ENCODE measurements at regions not wholly inside any gene's neighbourhood (a gene's known extent, or its start where the extent isn't known, plus 50 kb on each side); places are given as distances from the start of the nearest gene placed in this dataset.

DNA sequence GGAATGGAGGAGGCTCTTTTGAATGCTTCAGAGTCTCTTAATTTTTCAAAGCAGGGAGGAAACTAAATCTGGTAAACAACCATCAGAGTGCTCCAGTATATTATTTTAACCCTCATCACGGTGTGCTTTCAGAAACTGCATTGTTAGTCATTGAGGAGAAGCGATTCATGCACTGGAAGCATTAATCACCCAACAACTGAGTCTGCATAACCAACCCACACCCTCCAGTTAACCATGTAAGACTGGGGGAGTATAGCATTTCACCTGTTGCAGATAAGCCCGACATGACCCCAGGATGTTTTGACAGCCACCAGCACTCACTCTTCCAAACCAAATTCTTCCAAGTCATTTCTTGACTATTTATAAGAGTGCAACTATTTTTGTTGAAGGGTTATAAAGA is 257.6 kb downstream of the GATA3 start:
- Histone ChIP-seq H3K9me3 (ENCODE audit: control insufficient read depth in 2 of 3, insufficient read depth in 1 of 3, low read length in 3 of 3) (no peaks in the 10 kb centered on the region), H3K27me3 (ENCODE audit: control insufficient read depth, insufficient read depth, low read length) (no peaks in the 10 kb centered on the region), H3K9ac (ENCODE audit: low read length in 3 of 3) (no peak overlapping the region), H3K4me3 (ENCODE audit: low read length in 3 of 3) (no peak overlapping the region), H3K4me1 (ENCODE audit: control insufficient read depth in 2 of 3, insufficient read depth in 2 of 3, low read depth in 1 of 3, low read length in 3 of 3) (peaks cover 0 to 2% (median 0%) of the 10 kb centered on the region in 3 donors), H3K36me3 (ENCODE audit: control insufficient read depth in 2 of 3, insufficient read depth in 3 of 3, low read length in 3 of 3) (no peaks in the 10 kb centered on the region), H3K27ac (ENCODE audit: low read depth in 2 of 2, low read length in 2 of 2) (no peak overlapping the region)
- intact Hi-C loops (cut with DNase I), result no loop called here
- no peak for FAIRE-seq
- TF ChIP-seq, protein P1, sequence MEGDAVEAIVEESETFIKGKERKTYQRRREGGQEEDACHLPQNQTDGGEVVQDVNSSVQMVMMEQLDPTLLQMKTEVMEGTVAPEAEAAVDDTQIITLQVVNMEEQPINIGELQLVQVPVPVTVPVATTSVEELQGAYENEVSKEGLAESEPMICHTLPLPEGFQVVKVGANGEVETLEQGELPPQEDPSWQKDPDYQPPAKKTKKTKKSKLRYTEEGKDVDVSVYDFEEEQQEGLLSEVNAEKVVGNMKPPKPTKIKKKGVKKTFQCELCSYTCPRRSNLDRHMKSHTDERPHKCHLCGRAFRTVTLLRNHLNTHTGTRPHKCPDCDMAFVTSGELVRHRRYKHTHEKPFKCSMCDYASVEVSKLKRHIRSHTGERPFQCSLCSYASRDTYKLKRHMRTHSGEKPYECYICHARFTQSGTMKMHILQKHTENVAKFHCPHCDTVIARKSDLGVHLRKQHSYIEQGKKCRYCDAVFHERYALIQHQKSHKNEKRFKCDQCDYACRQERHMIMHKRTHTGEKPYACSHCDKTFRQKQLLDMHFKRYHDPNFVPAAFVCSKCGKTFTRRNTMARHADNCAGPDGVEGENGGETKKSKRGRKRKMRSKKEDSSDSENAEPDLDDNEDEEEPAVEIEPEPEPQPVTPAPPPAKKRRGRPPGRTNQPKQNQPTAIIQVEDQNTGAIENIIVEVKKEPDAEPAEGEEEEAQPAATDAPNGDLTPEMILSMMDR (IDR thresholded peaks at IDR 0.05; ENCODE audit: borderline replicate concordance, extremely low read depth, insufficient read depth), result no peak
- DNase-seq, result no peak

DNA sequence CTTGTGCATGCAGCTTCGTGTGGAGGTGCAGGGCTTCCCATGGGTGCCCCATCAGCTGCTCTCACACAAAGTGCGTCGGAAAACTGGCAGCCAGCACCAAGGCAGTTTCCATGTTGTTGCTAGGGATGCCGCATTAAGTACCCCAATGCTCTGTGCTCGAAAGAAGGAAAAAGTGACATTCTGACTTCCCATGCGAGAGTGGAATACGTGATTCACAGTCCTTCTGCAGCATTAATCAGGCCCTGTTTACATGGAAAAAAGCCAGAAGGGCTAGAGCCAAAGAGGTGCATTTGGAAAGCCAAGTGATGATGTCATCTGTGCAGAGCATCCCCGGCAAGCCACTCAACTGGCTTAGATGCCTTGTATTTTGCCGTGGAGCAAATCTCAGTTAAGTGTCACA is 258.3 kb downstream of the GATA3 start:
- Histone ChIP-seq H3K9me3 (ENCODE audit: control insufficient read depth in 2 of 3, insufficient read depth in 1 of 3, low read length in 3 of 3) (no peaks in the 10 kb centered on the region), H3K27me3 (ENCODE audit: control insufficient read depth, insufficient read depth, low read length) (no peaks in the 10 kb centered on the region), H3K4me1 (ENCODE audit: control insufficient read depth in 2 of 3, insufficient read depth in 2 of 3, low read depth in 1 of 3, low read length in 3 of 3) (peaks cover 0 to 2% (median 0%) of the 10 kb centered on the region in 3 donors), H3K27ac (ENCODE audit: low read depth in 2 of 2, low read length in 2 of 2) (no peak overlapping the region), H3K9ac (ENCODE audit: low read length in 3 of 3) (no peak overlapping the region), H3K4me3 (ENCODE audit: low read length in 3 of 3) (no peak overlapping the region), H3K36me3 (ENCODE audit: control insufficient read depth in 2 of 3, insufficient read depth in 3 of 3, low read length in 3 of 3) (no peaks in the 10 kb centered on the region)
- TF ChIP-seq, protein P1 (IDR thresholded peaks at IDR 0.05; ENCODE audit: borderline replicate concordance, extremely low read depth, insufficient read depth), result no peak
- FAIRE-seq (no peak), DNase-seq (no peak)
- intact Hi-C loops (cut with DNase I), result no loop called here

DNA sequence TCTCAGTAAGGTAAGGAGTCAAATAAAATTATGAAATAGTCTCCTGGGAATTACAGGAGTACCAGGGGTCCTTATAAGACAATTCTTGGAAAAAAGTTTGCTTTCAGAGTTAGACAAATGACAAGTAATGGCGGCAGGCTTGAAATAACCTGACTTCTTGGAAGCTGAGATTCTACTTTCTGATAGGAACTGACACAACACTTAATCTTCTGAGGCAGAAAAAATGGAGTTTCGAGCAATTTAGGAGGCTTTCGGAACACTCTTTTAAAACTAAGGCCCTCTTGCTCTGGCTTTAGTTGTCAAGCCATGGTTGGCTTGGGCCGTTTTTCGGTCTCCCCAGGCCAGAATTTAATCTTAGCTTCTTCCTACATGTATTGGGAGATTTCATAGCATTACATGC is 260.0 kb downstream of the GATA3 start:
- H3K9ac ChIP-seq (ENCODE audit: low read length in 3 of 3), result no peak overlapping the region
- H3K4me3 ChIP-seq (ENCODE audit: low read length in 3 of 3), result no peak overlapping the region
- no peak for DNase-seq
- TF ChIP-seq, protein P1 (IDR thresholded peaks at IDR 0.05; ENCODE audit: borderline replicate concordance, extremely low read depth, insufficient read depth), result no peak
- peaks cover 0 to 2% (median 0%) of the 10 kb centered on the region in 3 donors for H3K4me1 ChIP-seq (ENCODE audit: control insufficient read depth in 2 of 3, insufficient read depth in 2 of 3, low read depth in 1 of 3, low read length in 3 of 3)
- no peak for FAIRE-seq
- no peaks in the 10 kb centered on the region for H3K9me3 ChIP-seq (ENCODE audit: control insufficient read depth in 2 of 3, insufficient read depth in 1 of 3, low read length in 3 of 3)
- intact Hi-C loops (cut with DNase I), result no loop called here
- H3K36me3 ChIP-seq (ENCODE audit: control insufficient read depth in 2 of 3, insufficient read depth in 3 of 3, low read length in 3 of 3), result no peaks in the 10 kb centered on the region
- H3K27me3 ChIP-seq (ENCODE audit: control insufficient read depth, insufficient read depth, low read length), result no peaks in the 10 kb centered on the region
- H3K27ac ChIP-seq (ENCODE audit: low read depth in 2 of 2, low read length in 2 of 2), result no peak overlapping the region

DNA sequence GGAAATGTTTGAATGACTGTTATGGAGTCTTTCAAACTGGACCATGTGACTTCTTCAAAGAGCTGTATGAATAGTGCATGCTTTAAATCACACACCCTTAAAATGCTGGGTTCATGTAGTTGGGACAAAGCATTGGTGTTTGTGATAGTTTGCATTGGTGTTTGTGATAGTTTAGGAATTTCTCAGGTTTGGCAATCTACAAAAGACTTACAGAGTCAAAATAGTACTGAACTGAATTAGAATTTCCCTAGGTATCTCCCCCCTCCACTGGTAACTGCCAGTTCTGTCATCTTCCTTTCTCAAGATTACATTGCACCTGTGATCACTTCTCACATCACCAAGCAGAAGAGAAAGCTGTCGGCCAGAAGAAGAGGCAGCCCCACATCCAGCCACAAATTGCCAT is 261.1 kb downstream of the GATA3 start:
- no peaks in the 10 kb centered on the region for H3K36me3 ChIP-seq (ENCODE audit: control insufficient read depth in 2 of 3, insufficient read depth in 3 of 3, low read length in 3 of 3)
- H3K4me3 ChIP-seq (ENCODE audit: low read length in 3 of 3), result no peak overlapping the region
- no peaks in the 10 kb centered on the region for H3K27me3 ChIP-seq (ENCODE audit: control insufficient read depth, insufficient read depth, low read length)
- FAIRE-seq (no peak), DNase-seq (no peak)
- TF ChIP-seq, protein P1 (IDR thresholded peaks at IDR 0.05; ENCODE audit: borderline replicate concordance, extremely low read depth, insufficient read depth), result no peak
- H3K9ac ChIP-seq (ENCODE audit: low read length in 3 of 3), result no peak overlapping the region
- no peaks in the 10 kb centered on the region for H3K9me3 ChIP-seq (ENCODE audit: control insufficient read depth in 2 of 3, insufficient read depth in 1 of 3, low read length in 3 of 3)
- peaks cover 0 to 2% (median 0%) of the 10 kb centered on the region in 3 donors for H3K4me1 ChIP-seq (ENCODE audit: control insufficient read depth in 2 of 3, insufficient read depth in 2 of 3, low read depth in 1 of 3, low read length in 3 of 3)
- intact Hi-C loops (cut with DNase I), result no loop called here
- H3K27ac ChIP-seq (ENCODE audit: low read depth in 2 of 2, low read length in 2 of 2), result no peak overlapping the region

Data from kidney (tissue), 13 donors.